ENCODE measurements at regions not wholly inside any gene's neighbourhood (a gene's known extent, or its start where the extent isn't known, plus 50 kb on each side); places are given as distances from the start of the nearest gene placed in this dataset.

GRCh38 chr4:165548702-165549101, 169.9 kb downstream of the CPE start:
- DNase-seq (ENCODE audit: low read depth): no peak
- H3K27me3 ChIP-seq (ENCODE audit: control insufficient read depth, insufficient read depth, low read length): no peaks in the 10 kb centered on the region
- no peak for TF ChIP-seq CTCF (IDR thresholded peaks at IDR 0.05; ENCODE audit: insufficient read depth, low read length, poor library complexity, severe bottlenecking)
- H3K4me3 ChIP-seq (ENCODE audit: low read depth, low read length): no peak overlapping the region
- no peaks in the 10 kb centered on the region for H3K36me3 ChIP-seq (ENCODE audit: control insufficient read depth, insufficient read depth, low read length)

- no peak for DNase-seq (ENCODE audit: low read depth)
- H3K27me3 ChIP-seq (ENCODE audit: control insufficient read depth, insufficient read depth, low read length): no peaks in the 10 kb centered on the region
- no peak overlapping the region for H3K4me3 ChIP-seq (ENCODE audit: low read depth, low read length)
- H3K36me3 ChIP-seq (ENCODE audit: control insufficient read depth, insufficient read depth, low read length): no peaks in the 10 kb centered on the region
- no peak for TF ChIP-seq CTCF (IDR thresholded peaks at IDR 0.05; ENCODE audit: insufficient read depth, low read length, poor library complexity, severe bottlenecking)
Measured at GRCh38 chr4:165553221-165553810, 174.5 kb downstream of the CPE start.

GRCh38 chr4:165555302-165555701, 176.5 kb downstream of the CPE start:
- TF ChIP-seq CTCF (IDR thresholded peaks at IDR 0.05; ENCODE audit: insufficient read depth, low read length, poor library complexity, severe bottlenecking): no peak

GRCh38 chr4:165556383-165556782, 177.6 kb downstream of the CPE start:
- no peak for DNase-seq (ENCODE audit: low read depth)
- Histone ChIP-seq H3K27me3 (ENCODE audit: control insufficient read depth, insufficient read depth, low read length) (no peaks in the 10 kb centered on the region), H3K4me3 (ENCODE audit: low read depth, low read length) (no peak overlapping the region), H3K36me3 (ENCODE audit: control insufficient read depth, insufficient read depth, low read length) (no peaks in the 10 kb centered on the region)
- no peak for TF ChIP-seq CTCF (IDR thresholded peaks at IDR 0.05; ENCODE audit: insufficient read depth, low read length, poor library complexity, severe bottlenecking)

More at GRCh38 chr4:165555302-165555701, 176.5 kb downstream of the CPE start:
- H3K27me3 ChIP-seq (ENCODE audit: control insufficient read depth, insufficient read depth, low read length): no peaks in the 10 kb centered on the region
- no peaks in the 10 kb centered on the region for H3K36me3 ChIP-seq (ENCODE audit: control insufficient read depth, insufficient read depth, low read length)
- no peak for DNase-seq (ENCODE audit: low read depth)
- no peak overlapping the region for H3K4me3 ChIP-seq (ENCODE audit: low read depth, low read length)

- H3K27me3 ChIP-seq (ENCODE audit: control insufficient read depth, insufficient read depth, low read length): no peaks in the 10 kb centered on the region
- TF ChIP-seq CTCF (IDR thresholded peaks at IDR 0.05; ENCODE audit: insufficient read depth, low read length, poor library complexity, severe bottlenecking): no peak
- H3K4me3 ChIP-seq (ENCODE audit: low read depth, low read length): no peak overlapping the region
- DNase-seq (ENCODE audit: low read depth): no peak
- H3K36me3 ChIP-seq (ENCODE audit: control insufficient read depth, insufficient read depth, low read length): no peaks in the 10 kb centered on the region
Measured at GRCh38 chr4:165560941-165561340, 182.1 kb downstream of the CPE start.

GRCh38 chr4:165563851-165564250, 185.0 kb downstream of the CPE start:
- H3K27me3 ChIP-seq (ENCODE audit: control insufficient read depth, insufficient read depth, low read length): no peaks in the 10 kb centered on the region
- no peak for DNase-seq (ENCODE audit: low read depth)
- no peak overlapping the region for H3K4me3 ChIP-seq (ENCODE audit: low read depth, low read length)
- H3K36me3 ChIP-seq (ENCODE audit: control insufficient read depth, insufficient read depth, low read length): no peaks in the 10 kb centered on the region
- TF ChIP-seq CTCF (IDR thresholded peaks at IDR 0.05; ENCODE audit: insufficient read depth, low read length, poor library complexity, severe bottlenecking): no peak
